GM12891 (cell line): ENCODE measurements at regions not wholly inside any gene's neighbourhood (a gene's known extent, or its start where the extent isn't known, plus 50 kb on each side); places are given as distances from the start of the nearest gene placed in this dataset.

Source experiments
- DNase-seq: peaks from one replicate; pipeline ENCODE4 v3.0.0; 2011; ENCODE audit warnings: low spot score; ENCODE audit not compliant: insufficient read length
- FAIRE-seq: peaks from 2 replicates; lab custom pipeline; 2011; peaks lifted over from hg19 to GRCh38; lab: Jason Lieb, UNC
- PAX5 ChIP-seq: IDR thresholded peaks from 2 replicates; pipeline ENCODE4 v1.6.1; 2011; ENCODE audit warnings: low read length, moderate library complexity, mild to moderate bottlenecking; ENCODE audit not compliant: insufficient read depth, severe bottlenecking
- POLR2A ChIP-seq: IDR thresholded peaks from 2 replicates; pipeline ENCODE4 v1.6.1; 2011; ENCODE audit warnings: low read depth, low read length, control low read depth
- POLR2AphosphoS5 ChIP-seq: IDR thresholded peaks from 2 replicates; pipeline ENCODE4 v1.6.1; 2011; ENCODE audit warnings: low read depth, low read length, control low read depth
- POU2F2 ChIP-seq: IDR thresholded peaks from 2 replicates; pipeline ENCODE4 v1.6.1; 2011; ENCODE audit warnings: low read depth, mild to moderate bottlenecking, control low read depth, low read length, moderate library complexity
- SPI1 ChIP-seq: IDR thresholded peaks from 2 replicates; pipeline ENCODE4 v1.6.1; 2011; ENCODE audit warnings: low read depth, low read length, control low read depth
- TAF1 ChIP-seq: IDR thresholded peaks from 2 replicates; pipeline ENCODE4 v1.6.1; 2011; ENCODE audit warnings: low read depth, low read length, control low read depth

DNA sequence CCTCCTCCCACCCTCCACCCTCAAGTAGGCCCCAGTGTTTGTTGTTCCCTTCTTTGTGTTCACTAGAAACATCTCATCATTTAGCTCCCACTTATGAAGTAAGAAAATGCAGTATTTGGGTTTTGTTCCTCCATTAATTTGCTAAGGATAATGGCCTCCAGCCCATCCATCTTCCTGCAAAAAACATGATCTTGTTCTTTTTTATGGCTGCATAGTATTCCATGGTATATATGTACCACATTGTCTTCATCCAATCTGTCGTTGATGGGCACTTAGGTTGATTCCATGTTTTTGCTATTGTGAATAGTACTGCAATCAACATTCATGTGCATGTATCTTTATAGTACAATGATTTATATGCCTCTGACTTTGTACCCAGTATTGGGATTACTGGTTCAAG lies 416.8 kb upstream of the SASH1 start:
- FAIRE-seq, result no peak
- no peak for TF ChIP-seq SPI1
- TF ChIP-seq POLR2AphosphoS5, result no peak
- TF ChIP-seq POU2F2, result no peak
- TF ChIP-seq PAX5, result no peak
- TF ChIP-seq POLR2A, result no peak
- no peak for TF ChIP-seq TAF1

DNA sequence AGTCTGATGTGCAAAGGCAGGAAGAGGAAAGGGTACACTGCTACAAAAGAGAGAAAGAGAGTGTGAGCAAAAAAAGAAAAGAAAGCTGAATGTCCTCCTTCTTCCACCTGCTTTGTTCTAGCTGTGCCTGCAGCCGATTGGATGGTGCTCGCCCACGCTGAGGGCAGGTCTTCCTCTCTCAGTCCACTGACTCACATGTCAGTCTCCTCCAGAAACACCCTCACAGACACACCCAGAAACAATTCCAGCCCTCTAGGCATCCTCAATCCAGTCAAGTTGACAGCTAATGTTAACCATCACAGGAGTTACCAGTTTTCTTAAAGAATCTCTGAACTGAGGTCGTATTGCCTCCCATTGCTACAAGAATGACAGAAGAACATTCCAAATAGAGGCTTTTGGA lies 411.9 kb upstream of the SASH1 start:
- FAIRE-seq (no peak), DNase-seq (no peak)
- TF ChIP-seq POU2F2 (no peak), POLR2A (no peak), POLR2AphosphoS5 (no peak), SPI1 (no peak), PAX5 (no peak), TAF1 (no peak)

More for the DNA sequence above, 416.8 kb upstream of the SASH1 start:
- no peak for DNase-seq

DNA sequence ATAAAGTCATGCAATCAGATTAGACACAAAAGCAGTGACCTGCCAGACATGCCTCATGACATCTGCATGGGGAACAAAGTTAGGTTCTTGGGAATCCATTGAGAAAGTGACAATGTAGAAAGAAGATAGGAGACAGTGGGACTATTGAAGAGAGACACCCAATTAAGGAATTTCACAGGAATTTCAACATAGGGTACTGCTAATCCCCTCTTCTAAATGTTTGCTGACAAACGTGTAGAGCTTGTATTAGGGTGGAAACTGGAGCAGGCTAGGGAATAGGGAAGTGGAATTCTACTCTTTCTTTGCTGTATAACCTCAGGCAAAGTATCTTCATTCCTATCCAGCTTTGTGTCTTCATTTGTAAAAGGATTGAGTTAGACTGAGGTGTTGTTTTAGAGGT lies 409.4 kb upstream of the SASH1 start:
- TF ChIP-seq PAX5, result no peak
- TF ChIP-seq POLR2AphosphoS5, result no peak
- TF ChIP-seq TAF1, result no peak
- no peak for TF ChIP-seq SPI1
- TF ChIP-seq POLR2A, result no peak
- no peak for TF ChIP-seq POU2F2
- FAIRE-seq (no peak), DNase-seq (no peak)

DNA sequence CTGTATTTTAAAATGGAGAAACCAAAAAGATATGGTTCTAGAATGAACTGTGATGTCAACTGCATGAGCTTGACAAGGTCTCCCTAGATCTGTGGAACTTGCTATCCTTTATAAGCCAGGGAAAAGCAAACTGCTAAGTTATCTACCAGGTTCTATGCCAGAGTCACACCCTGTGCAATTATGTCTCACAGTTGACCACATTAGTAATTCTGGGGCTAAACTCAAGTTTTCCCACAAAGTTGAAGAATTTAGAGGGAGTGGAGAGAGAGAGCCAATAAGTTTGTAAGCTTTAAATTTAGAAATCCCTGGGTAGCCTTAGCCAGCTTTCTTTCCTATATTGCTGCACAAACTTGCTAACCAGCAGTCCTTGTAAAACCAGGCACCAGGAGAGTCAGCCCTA lies 407.0 kb upstream of the SASH1 start:
- FAIRE-seq, result no peak
- no peak for DNase-seq
- TF ChIP-seq TAF1, result no peak
- TF ChIP-seq SPI1, result no peak
- TF ChIP-seq POLR2AphosphoS5, result no peak
- no peak for TF ChIP-seq POLR2A
- no peak for TF ChIP-seq POU2F2
- TF ChIP-seq PAX5, result no peak

DNA sequence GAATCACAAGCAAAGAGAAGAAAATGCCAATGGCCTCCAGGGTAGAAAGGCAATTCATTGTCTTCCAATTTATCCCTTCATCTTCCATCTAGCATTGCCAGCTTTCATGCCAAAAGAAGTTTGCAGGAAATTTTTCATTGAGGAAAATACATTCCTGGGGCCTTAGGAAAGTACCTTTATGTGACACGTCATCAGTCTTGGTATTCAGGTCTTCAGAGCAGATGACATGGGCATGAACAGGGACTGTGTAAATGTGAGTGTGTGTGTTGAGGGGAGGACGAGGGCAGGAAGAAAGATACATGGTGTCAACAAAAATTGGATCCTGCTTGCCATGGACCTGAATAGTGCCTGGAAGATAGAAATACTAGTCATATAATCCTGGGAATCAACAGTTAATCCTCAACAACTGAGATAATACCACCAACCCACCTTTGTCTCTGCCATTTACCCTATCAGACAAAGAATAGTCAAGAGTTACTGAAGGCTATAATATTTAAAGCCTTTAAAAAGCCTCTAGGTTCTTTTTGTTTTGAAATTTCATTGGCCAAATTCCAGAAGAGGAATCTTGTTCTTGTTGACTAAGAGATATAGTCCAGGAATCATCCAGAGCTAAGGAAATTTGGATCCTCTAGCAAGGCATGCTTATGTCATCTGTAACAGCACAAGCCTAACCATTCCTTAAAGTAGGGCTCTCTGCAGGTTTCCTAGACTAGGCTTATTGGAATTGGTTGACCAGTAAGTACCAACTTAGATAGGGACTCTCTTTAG lies 405.8 kb upstream of the SASH1 start:
- TF ChIP-seq PAX5 (no peak), POU2F2 (no peak), SPI1 (no peak), POLR2A (no peak), TAF1 (no peak), POLR2AphosphoS5 (no peak)
- no peak for FAIRE-seq
- DNase-seq, result no peak

DNA sequence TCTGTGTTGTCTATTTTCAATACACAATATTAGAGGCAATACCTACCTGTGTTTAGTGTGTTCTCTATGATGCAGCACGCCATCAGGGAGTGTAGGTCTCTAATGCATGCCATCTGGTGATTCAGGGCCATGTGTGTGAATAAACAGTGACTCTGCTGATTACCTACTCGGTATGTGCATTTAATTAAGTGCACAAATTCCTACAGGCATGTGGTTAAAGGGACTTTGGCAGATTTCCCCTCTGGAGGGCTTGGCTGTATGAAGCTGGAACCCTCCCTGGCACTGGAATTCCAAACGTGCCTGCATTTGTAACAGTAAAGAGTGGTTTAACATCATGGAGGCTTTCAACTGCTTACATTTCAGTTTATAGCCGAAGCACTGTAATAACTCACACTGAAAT lies 401.5 kb upstream of the SASH1 start:
- DNase-seq, result no peak
- no peak for FAIRE-seq
- TF ChIP-seq SPI1, result no peak
- no peak for TF ChIP-seq POLR2AphosphoS5
- no peak for TF ChIP-seq TAF1
- no peak for TF ChIP-seq POLR2A
- TF ChIP-seq PAX5, result no peak
- no peak for TF ChIP-seq POU2F2

DNA sequence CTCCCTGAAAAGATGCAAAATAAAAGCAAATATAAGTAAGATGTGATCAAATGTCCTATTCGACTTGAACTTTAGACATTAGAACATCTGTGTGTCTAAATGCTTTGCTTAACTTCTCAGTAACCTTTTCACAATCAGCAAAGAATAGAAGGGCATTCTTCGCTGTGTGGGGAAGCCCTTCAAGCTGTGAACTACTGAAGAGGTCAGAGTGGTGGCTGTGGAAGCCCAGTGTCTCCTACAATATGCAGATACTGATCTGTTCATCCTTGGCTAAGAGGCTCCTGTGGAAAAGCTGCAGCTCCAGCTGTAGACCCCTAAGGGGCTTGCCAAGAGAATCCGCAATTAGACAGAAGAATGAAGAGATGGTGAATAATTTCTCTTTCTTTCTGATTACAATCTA lies 400.3 kb upstream of the SASH1 start:
- DNase-seq (no peak), FAIRE-seq (no peak)
- no peak for TF ChIP-seq SPI1
- TF ChIP-seq PAX5, result no peak
- no peak for TF ChIP-seq TAF1
- no peak for TF ChIP-seq POLR2AphosphoS5
- no peak for TF ChIP-seq POU2F2
- no peak for TF ChIP-seq POLR2A

DNA sequence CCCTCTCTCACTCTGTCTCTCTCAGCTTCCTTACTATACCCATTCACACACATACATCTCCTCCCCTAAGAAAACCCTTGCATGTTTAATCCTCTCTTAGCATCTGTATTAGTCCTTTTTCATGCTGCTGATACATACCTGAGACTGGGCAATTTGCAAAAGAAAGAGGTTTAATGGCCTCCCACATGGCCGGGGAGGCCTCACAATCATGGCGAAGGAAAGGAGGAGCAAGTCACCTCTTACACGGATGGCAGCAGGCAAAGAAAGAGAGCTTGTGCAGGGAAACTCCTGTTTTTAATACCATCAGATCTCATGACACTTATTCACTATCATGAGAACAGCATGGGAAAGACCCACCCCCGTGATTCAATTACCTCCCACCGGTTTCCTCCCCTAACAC lies 398.5 kb upstream of the SASH1 start:
- FAIRE-seq, result no peak
- TF ChIP-seq PAX5, result no peak
- TF ChIP-seq POU2F2, result no peak
- TF ChIP-seq SPI1, result no peak
- no peak for TF ChIP-seq POLR2A
- no peak for TF ChIP-seq POLR2AphosphoS5
- TF ChIP-seq TAF1, result no peak
- no peak for DNase-seq

DNA sequence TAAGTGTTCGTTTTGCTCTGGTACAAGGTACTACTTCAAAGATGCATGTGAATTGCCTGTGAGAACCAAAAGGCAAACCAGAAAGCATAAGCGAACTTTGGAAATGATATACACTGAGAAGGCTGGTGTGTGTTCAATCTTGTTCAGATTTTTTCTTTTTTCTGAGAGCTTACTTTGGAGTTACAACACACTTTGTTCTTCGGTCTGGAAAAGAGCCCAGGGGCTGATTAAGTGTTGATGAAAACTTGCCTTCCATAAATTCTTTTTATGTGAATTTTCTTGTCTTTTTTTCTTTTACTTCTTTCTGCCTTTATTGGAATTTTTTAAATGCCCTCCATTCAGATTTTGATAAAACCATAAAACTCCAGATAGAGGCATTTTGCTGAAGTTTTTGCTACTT lies 395.1 kb upstream of the SASH1 start:
- no peak for FAIRE-seq
- no peak for TF ChIP-seq PAX5
- no peak for TF ChIP-seq POLR2AphosphoS5
- no peak for TF ChIP-seq SPI1
- TF ChIP-seq TAF1, result no peak
- TF ChIP-seq POLR2A, result no peak
- no peak for TF ChIP-seq POU2F2
- no peak for DNase-seq
